ENCODE measurements at regions not wholly inside any gene's neighbourhood (a gene's known extent, or its start where the extent isn't known, plus 50 kb on each side); places are given as distances from the start of the nearest gene placed in this dataset.
"Not testable (repeated sequence)": the region's sequence is repeated elsewhere in the genome, so short reads cannot be mapped to it uniquely, and the experiment has no call there.

GRCh38 chr11:134846328-134847082, 434.5 kb upstream of the B3GAT1 start:
- Mint-ChIP-seq H3K27ac (no peak overlapping the region), H3K4me3 (no peak overlapping the region), H3K9me3 (no peaks in the 10 kb centered on the region), H3K4me1 (ENCODE audit: low read depth) (no peaks in the 10 kb centered on the region), H3K27me3 (no peaks in the 10 kb centered on the region), H3K36me3 (ENCODE audit: low read depth) (no peaks in the 10 kb centered on the region)
- intact Hi-C loops (cut with micrococcal nuclease), result no loop called here

DNA sequence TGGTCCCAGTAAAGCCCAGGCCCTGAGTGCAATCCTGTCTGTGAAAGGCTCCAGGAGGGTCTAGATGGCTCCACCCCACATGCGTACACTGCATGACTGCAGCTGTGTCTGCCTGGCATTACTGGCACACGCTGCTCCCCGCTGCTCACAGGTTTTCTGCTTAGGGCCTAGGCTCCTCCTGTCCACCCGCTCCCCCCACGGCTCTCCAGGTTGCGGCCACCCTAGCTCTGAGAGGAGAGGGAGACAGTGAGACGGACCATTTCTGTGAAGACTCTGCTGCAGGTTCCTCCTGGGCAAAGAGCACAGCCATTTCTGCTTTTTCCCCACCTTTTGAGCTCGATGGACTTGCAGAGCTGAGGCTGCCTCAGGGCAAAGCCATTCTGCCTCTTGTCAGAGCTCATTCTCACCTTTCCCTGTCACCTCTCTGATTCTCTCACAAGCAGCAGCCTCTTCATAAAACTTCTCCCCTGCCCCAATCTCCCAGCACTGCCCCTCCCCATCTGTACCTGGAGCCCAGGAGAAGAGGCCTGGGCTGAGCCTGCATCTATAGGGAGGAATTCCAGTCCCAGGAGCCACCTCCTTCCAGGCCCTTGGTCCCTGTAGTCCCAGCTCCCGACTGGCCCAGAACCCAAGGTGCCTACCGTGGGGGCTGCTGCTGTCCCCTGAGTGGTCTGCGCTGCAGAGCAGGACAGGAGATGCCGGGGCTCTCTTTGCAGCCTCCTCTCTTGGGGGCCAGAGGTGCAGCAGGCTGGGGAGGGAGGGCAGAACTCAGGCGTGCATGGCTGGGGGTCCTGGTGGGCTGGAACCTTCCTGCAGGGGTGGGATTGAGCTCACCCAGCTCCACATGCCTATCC, 433.7 kb upstream of the B3GAT1 start:
- no peaks in the 10 kb centered on the region for H3K4me1 Mint-ChIP-seq (ENCODE audit: low read depth)
- no peak overlapping the region for H3K4me3 Mint-ChIP-seq
- no peaks in the 10 kb centered on the region for H3K27me3 Mint-ChIP-seq
- H3K27ac Mint-ChIP-seq, result no peak overlapping the region
- H3K9me3 Mint-ChIP-seq, result no peaks in the 10 kb centered on the region
- no peaks in the 10 kb centered on the region for H3K36me3 Mint-ChIP-seq (ENCODE audit: low read depth)
- intact Hi-C loops (cut with micrococcal nuclease), result no loop called here

GRCh38 chr11:134844838-134845237, 432.8 kb upstream of the B3GAT1 start:
- Mint-ChIP-seq H3K9me3 (no peaks in the 10 kb centered on the region), H3K4me1 (ENCODE audit: low read depth) (no peaks in the 10 kb centered on the region), H3K4me3 (no peak overlapping the region), H3K36me3 (ENCODE audit: low read depth) (no peaks in the 10 kb centered on the region), H3K27ac (no peak overlapping the region), H3K27me3 (no peaks in the 10 kb centered on the region)
- intact Hi-C loops (cut with micrococcal nuclease), result no loop called here

DNA sequence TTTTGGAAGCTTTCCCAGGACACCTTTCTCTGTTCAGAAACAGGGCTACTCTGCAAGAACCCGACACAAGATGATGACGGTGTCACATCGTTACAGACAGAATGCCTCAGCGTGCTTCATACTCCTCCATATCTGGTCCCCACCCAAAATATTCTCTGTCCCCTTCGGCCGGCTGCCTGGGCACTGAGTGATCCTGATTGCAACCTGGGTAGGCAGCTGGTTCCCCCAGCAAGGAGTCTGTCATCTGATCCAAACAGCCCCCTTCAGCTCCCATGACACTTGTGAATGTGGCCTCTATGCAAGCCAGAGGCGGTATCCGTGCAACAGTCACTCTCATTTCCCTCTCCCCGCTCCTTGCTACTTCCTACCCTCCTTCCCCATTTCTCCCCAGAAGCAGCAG, 431.7 kb upstream of the B3GAT1 start:
- no peak overlapping the region for H3K4me3 Mint-ChIP-seq
- no peaks in the 10 kb centered on the region for H3K36me3 Mint-ChIP-seq (ENCODE audit: low read depth)
- H3K27ac Mint-ChIP-seq, result no peak overlapping the region
- H3K27me3 Mint-ChIP-seq, result no peaks in the 10 kb centered on the region
- intact Hi-C loops (cut with micrococcal nuclease), result no loop called here
- H3K9me3 Mint-ChIP-seq, result no peaks in the 10 kb centered on the region
- no peaks in the 10 kb centered on the region for H3K4me1 Mint-ChIP-seq (ENCODE audit: low read depth)

- Mint-ChIP-seq H3K36me3 (ENCODE audit: low read depth) (no peaks in the 10 kb centered on the region), H3K9me3 (no peaks in the 10 kb centered on the region), H3K27me3 (no peaks in the 10 kb centered on the region), H3K4me3 (no peak overlapping the region), H3K4me1 (ENCODE audit: low read depth) (no peaks in the 10 kb centered on the region), H3K27ac (no peak overlapping the region)
- intact Hi-C loops (cut with micrococcal nuclease), result no loop called here
Observed at GRCh38 chr11:134843020-134843419, 431.0 kb upstream of the B3GAT1 start.

DNA sequence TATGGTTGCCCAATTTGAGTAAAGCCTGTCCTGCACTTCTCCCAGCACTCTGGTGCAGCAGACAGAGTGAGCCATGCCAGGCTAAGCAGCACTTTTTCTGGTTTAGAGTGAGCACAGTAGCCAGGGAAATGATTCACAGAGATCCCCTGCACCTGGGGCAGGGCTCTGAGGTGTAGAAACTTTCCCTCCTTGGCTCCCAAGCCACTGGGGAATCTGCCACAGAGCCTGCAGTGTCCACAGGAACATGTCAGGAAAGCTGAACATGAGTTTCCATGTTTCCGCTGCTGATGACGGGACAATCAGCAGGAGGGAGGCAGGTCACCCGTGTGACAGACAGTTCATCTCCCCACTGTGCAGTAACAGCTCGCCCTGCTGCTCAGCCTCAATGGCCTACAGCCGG, 429.9 kb upstream of the B3GAT1 start:
- Mint-ChIP-seq H3K4me3 (no peak overlapping the region), H3K36me3 (ENCODE audit: low read depth) (no peaks in the 10 kb centered on the region), H3K27me3 (no peaks in the 10 kb centered on the region), H3K9me3 (no peaks in the 10 kb centered on the region), H3K4me1 (ENCODE audit: low read depth) (no peaks in the 10 kb centered on the region), H3K27ac (no peak overlapping the region)
- intact Hi-C loops (cut with micrococcal nuclease), result no loop called here

- Mint-ChIP-seq H3K4me1 (ENCODE audit: low read depth) (no peaks in the 10 kb centered on the region), H3K36me3 (ENCODE audit: low read depth) (no peaks in the 10 kb centered on the region), H3K9me3 (no peaks in the 10 kb centered on the region), H3K27me3 (no peaks in the 10 kb centered on the region), H3K4me3 (no peak overlapping the region), H3K27ac (no peak overlapping the region)
- intact Hi-C loops (cut with micrococcal nuclease), result no loop called here
Observed at GRCh38 chr11:134841411-134841810, 429.4 kb upstream of the B3GAT1 start.

GRCh38 chr11:134840945-134841344, 428.9 kb upstream of the B3GAT1 start:
- Mint-ChIP-seq H3K27ac (no peak overlapping the region), H3K36me3 (ENCODE audit: low read depth) (no peaks in the 10 kb centered on the region), H3K9me3 (no peaks in the 10 kb centered on the region), H3K27me3 (no peaks in the 10 kb centered on the region), H3K4me3 (no peak overlapping the region), H3K4me1 (ENCODE audit: low read depth) (no peaks in the 10 kb centered on the region)
- intact Hi-C loops (cut with micrococcal nuclease), result no loop called here

- H3K27me3 Mint-ChIP-seq; H3K27ac Mint-ChIP-seq; H3K4me3 Mint-ChIP-seq; intact Hi-C loops (cut with micrococcal nuclease); H3K4me1 Mint-ChIP-seq (ENCODE audit: low read depth); H3K36me3 Mint-ChIP-seq (ENCODE audit: low read depth); H3K9me3 Mint-ChIP-seq: not testable (repeated sequence)
Observed at GRCh38 chr11:134840165-134840564, 428.1 kb upstream of the B3GAT1 start.

GRCh38 chr11:134838708-134839107, 426.7 kb upstream of the B3GAT1 start:
- H3K27me3 Mint-ChIP-seq, result no peaks in the 10 kb centered on the region
- H3K9me3 Mint-ChIP-seq, result no peaks in the 10 kb centered on the region
- no peaks in the 10 kb centered on the region for H3K36me3 Mint-ChIP-seq (ENCODE audit: low read depth)
- H3K4me1 Mint-ChIP-seq (ENCODE audit: low read depth), result no peaks in the 10 kb centered on the region
- intact Hi-C loops (cut with micrococcal nuclease), result no loop called here
- H3K4me3 Mint-ChIP-seq, result no peak overlapping the region
- no peak overlapping the region for H3K27ac Mint-ChIP-seq

GRCh38 chr11:134837887-134838232, 425.8 kb upstream of the B3GAT1 start:
- Mint-ChIP-seq H3K27me3 (no peaks in the 10 kb centered on the region), H3K9me3 (no peaks in the 10 kb centered on the region), H3K27ac (no peak overlapping the region), H3K36me3 (ENCODE audit: low read depth) (no peaks in the 10 kb centered on the region), H3K4me1 (ENCODE audit: low read depth) (no peaks in the 10 kb centered on the region), H3K4me3 (no peak overlapping the region)
- intact Hi-C loops (cut with micrococcal nuclease), result no loop called here

- Mint-ChIP-seq H3K4me1 (ENCODE audit: low read depth) (no peaks in the 10 kb centered on the region), H3K27ac (no peak overlapping the region), H3K36me3 (ENCODE audit: low read depth) (no peaks in the 10 kb centered on the region), H3K27me3 (no peaks in the 10 kb centered on the region), H3K4me3 (no peak overlapping the region), H3K9me3 (no peaks in the 10 kb centered on the region)
- intact Hi-C loops (cut with micrococcal nuclease), result no loop called here
Observed at GRCh38 chr11:134837166-134837886, 425.3 kb upstream of the B3GAT1 start.

DNA sequence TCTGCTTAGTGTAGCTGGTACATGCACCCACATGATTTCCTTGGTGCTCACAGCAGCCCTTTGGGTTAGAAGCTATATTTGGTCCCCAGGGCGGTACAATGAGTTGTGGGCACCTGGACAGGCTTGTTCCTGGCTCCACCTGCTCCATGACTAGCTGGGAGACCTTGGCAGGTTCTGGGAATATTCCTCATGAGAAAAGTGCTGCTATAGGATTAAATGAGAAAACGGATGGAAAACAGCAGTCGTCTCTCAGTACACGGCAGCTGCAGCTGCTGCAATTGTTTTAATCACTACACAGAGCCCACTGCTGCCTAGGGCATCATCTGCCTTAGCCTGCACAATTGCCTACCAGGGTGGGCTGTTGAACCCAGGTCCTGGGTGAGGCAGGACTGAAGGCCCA, 424.5 kb upstream of the B3GAT1 start:
- H3K27ac Mint-ChIP-seq, result no peak overlapping the region
- no peaks in the 10 kb centered on the region for H3K9me3 Mint-ChIP-seq
- no peaks in the 10 kb centered on the region for H3K4me1 Mint-ChIP-seq (ENCODE audit: low read depth)
- no peak overlapping the region for H3K4me3 Mint-ChIP-seq
- no peaks in the 10 kb centered on the region for H3K27me3 Mint-ChIP-seq
- intact Hi-C loops (cut with micrococcal nuclease), result no loop called here
- no peaks in the 10 kb centered on the region for H3K36me3 Mint-ChIP-seq (ENCODE audit: low read depth)

DNA sequence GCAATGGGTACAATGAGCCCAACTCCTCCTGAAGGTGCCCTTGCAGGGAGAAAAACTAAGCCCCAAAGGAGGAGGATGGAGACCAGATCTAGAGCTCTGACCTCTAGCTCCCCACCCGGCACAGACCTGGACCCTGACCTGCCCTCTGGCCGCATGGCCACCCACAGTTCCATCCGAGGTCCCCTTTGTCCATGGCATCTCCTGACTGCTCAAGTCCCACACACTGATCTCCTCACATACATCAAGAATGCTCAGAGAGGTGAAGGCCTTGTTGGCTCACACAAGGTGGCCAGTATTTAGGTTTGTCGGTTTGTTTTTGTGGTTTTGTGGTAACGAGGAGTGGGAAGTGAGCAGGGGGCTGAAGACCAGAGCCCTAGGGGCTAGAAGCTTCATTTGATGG, 423.5 kb upstream of the B3GAT1 start:
- no peak overlapping the region for H3K4me3 Mint-ChIP-seq
- H3K27ac Mint-ChIP-seq, result no peak overlapping the region
- H3K27me3 Mint-ChIP-seq, result no peaks in the 10 kb centered on the region
- peaks cover 4% of the 10 kb centered on the region for H3K9me3 Mint-ChIP-seq
- intact Hi-C loops (cut with micrococcal nuclease), result no loop called here
- H3K36me3 Mint-ChIP-seq (ENCODE audit: low read depth), result no peaks in the 10 kb centered on the region
- H3K4me1 Mint-ChIP-seq (ENCODE audit: low read depth), result no peaks in the 10 kb centered on the region

All from dendritic cell treated with granulocyte-macrophage colony-stimulating factor and Interleukin-4, amounts not matched to agents 40 ng/mL and 50 ng/mL, for 4 days (primary cell).